OCI-LY1 (cell line): ENCODE measurements at regions not wholly inside any gene's neighbourhood (a gene's known extent, or its start where the extent isn't known, plus 50 kb on each side); places are given as distances from the start of the nearest gene placed in this dataset.

Experiments used
- EZH2 ChIP-seq: fragments of 200-600 bp; sonication (generic), shearing (Covaris generic); IDR thresholded peaks from 2 replicates; pipeline ENCODE4 v1.8.0; 2017; ENCODE audit warnings: borderline replicate concordance, mixed run types, mild to moderate bottlenecking, antibody characterized with exemption, low read length, moderate library complexity, mixed read lengths
- TF ChIP-seq, protein P1 (sequence below): fragments of 200-600 bp; sonication (generic), shearing (Covaris generic); IDR thresholded peaks from 2 replicates; pipeline ENCODE4 v1.5.1; 2017; ENCODE audit warnings: mild to moderate bottlenecking, antibody characterized with exemption, low read length, moderate library complexity, mixed read lengths

DNA sequence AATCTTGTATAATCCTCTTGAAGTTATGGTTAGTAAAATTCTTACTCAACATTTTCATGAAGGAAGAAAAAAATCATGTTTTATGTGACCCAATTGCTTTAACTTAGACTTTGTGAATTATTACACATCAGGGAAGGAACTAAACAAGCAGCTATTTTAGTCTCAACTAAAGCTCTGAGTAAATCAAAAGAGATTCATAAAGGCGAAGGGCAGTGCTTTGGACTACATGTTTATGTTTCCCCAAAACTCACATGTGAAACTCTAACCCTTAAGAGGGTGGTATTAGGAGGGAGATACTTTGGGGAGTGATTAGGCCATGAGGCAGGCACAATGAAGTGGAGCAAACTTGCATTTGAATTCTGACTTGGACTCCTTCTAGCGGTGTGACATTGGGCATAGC, 283.7 kb upstream of the POU3F3 start:
- TF ChIP-seq EZH2, result no peak
- TF ChIP-seq, protein P1, sequence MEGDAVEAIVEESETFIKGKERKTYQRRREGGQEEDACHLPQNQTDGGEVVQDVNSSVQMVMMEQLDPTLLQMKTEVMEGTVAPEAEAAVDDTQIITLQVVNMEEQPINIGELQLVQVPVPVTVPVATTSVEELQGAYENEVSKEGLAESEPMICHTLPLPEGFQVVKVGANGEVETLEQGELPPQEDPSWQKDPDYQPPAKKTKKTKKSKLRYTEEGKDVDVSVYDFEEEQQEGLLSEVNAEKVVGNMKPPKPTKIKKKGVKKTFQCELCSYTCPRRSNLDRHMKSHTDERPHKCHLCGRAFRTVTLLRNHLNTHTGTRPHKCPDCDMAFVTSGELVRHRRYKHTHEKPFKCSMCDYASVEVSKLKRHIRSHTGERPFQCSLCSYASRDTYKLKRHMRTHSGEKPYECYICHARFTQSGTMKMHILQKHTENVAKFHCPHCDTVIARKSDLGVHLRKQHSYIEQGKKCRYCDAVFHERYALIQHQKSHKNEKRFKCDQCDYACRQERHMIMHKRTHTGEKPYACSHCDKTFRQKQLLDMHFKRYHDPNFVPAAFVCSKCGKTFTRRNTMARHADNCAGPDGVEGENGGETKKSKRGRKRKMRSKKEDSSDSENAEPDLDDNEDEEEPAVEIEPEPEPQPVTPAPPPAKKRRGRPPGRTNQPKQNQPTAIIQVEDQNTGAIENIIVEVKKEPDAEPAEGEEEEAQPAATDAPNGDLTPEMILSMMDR, result no peak
